CD4-positive, alpha-beta memory T cell (primary cell): ENCODE measurements at regions not wholly inside any gene's neighbourhood (a gene's known extent, or its start where the extent isn't known, plus 50 kb on each side); places are given as distances from the start of the nearest gene placed in this dataset.

Source experiments
- CTCF ChIA-PET: fragments of 350-600 bp; sonication (Branson Sonifier 250); formaldehyde crosslinking; loops from one replicate; lab custom pipeline; 2021; ENCODE audit warnings: inconsistent platforms; ENCODE audit not compliant: partially characterized antibody; lab: Charles Lee
- POLR2A ChIA-PET: fragments of 350-600 bp; sonication (Branson Sonifier 250); formaldehyde crosslinking; loops from one replicate; lab custom pipeline; 2021; ENCODE audit not compliant: partially characterized antibody; lab: Charles Lee
- DNase-seq, 5 donors: peaks; one replicate each; pipeline versions ENCODE4 v3.0.0 to v3.0.0-alpha.2; 2020 to 2022; ENCODE audit warnings: mixed read lengths in 1 of 5
- H3K27ac ChIP-seq: one replicate; pipeline ENCODE4 v1.7.0; 2013; ENCODE audit warnings: low read depth, low read length
- H3K27me3 ChIP-seq: 2 replicates; pipeline ENCODE4 v1.7.0; 2013; ENCODE audit warnings: mild to moderate bottlenecking, low read length, moderate library complexity; ENCODE audit not compliant: insufficient read depth
- H3K36me3 ChIP-seq: 2 replicates; pipeline ENCODE4 v1.7.0; 2013; ENCODE audit warnings: mild to moderate bottlenecking, low read length, moderate library complexity; ENCODE audit not compliant: insufficient read depth
- H3K4me1 ChIP-seq: 2 replicates; pipeline ENCODE4 v1.7.0; 2013; ENCODE audit warnings: mild to moderate bottlenecking, low read length, moderate library complexity; ENCODE audit not compliant: insufficient read depth
- H3K4me3 ChIP-seq, 2 donors: one replicate each; pipeline ENCODE4 v1.7.0; 2013; ENCODE audit warnings: low read length in 2 of 2, mild to moderate bottlenecking in 1 of 2
- H3K9me3 ChIP-seq, 2 donors: one replicate each; pipeline ENCODE4 v1.7.0; 2013; ENCODE audit warnings: low read length in 2 of 2, control low read depth in 1 of 2; ENCODE audit not compliant: control insufficient read depth in 1 of 2
- H3K27ac Mint-ChIP-seq, 7 donors: one replicate each; pipeline ENCODE4 v1.8.0; 2020 to 2021; ENCODE audit warnings: mixed read lengths in 7 of 7, mild to moderate bottlenecking in 6 of 7, inconsistent platforms in 3 of 7, moderate library complexity in 3 of 7
- H3K27me3 Mint-ChIP-seq, 2 donors: one replicate each; pipeline ENCODE4 v1.8.0; 2020 to 2021; ENCODE audit warnings: mixed read lengths in 2 of 2
- H3K36me3 Mint-ChIP-seq, 2 donors: one replicate each; pipeline ENCODE4 v1.8.0; 2020 to 2021; ENCODE audit warnings: mixed read lengths in 2 of 2, inconsistent platforms in 1 of 2, mild to moderate bottlenecking in 1 of 2
- H3K4me1 Mint-ChIP-seq, 4 donors: one replicate each; pipeline ENCODE4 v1.8.0; 2020 to 2021; ENCODE audit warnings: mixed read lengths in 4 of 4, mild to moderate bottlenecking in 1 of 4
- H3K4me3 Mint-ChIP-seq, 8 donors: one replicate each; pipeline ENCODE4 v1.8.0; 2020 to 2021; ENCODE audit warnings: mixed read lengths in 8 of 8, mild to moderate bottlenecking in 7 of 8, moderate library complexity in 6 of 8, inconsistent platforms in 3 of 8
- H3K9me3 Mint-ChIP-seq, 8 donors: one replicate each; pipeline ENCODE4 v1.8.0; 2020 to 2021; ENCODE audit warnings: mixed read lengths in 8 of 8, mild to moderate bottlenecking in 5 of 8, inconsistent platforms in 3 of 8, moderate library complexity in 1 of 8
- intact Hi-C: fragments of 100-400 bp; cut with micrococcal nuclease; formaldehyde crosslinking; loops from one replicate; pipeline ENCODE4 v1.15.1; 2023

DNA sequence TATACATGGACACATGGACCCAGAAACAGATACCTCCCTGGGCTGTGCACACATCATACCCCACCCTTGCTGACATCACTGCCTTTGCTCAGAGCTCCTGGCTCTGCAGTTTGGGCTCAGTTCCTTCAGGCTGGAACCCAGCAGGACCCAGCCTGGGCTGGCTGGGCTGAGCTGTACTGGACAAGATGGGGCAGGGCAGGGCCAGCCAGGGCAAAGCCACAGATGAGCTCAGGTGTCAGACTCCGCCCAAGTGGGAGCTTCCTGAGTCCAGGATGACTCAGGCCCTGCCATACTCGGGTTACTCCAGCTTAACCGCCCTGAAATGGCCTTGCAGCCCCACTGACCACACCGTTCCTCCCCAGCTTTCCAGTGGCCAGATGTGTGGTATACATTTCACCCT lies 284.9 kb downstream of the OSR1 start:
- no peaks in the 10 kb centered on the region for H3K36me3 ChIP-seq
- Mint-ChIP-seq H3K4me1 (no peaks in the 10 kb centered on the region), H3K4me3 (no peak overlapping the region), H3K27me3 (no peaks in the 10 kb centered on the region), H3K27ac (no peak overlapping the region), H3K36me3 (peaks cover 3 to 4% of the 10 kb centered on the region in 2 donors), H3K9me3 (peaks cover 0 to 5% (median 0%) of the 10 kb centered on the region in 8 donors)
- H3K27me3 ChIP-seq = no peaks in the 10 kb centered on the region
- DNase-seq = no peak
- ChIA-PET POLR2A (no interaction called here), CTCF (no interaction called here)
- no peak overlapping the region for H3K27ac ChIP-seq
- intact Hi-C loops = no loop called here
- no peak overlapping the region for H3K4me3 ChIP-seq
- no peaks in the 10 kb centered on the region for H3K9me3 ChIP-seq
- H3K4me1 ChIP-seq = no peaks in the 10 kb centered on the region

GRCh38 chr2:19072161-19072560 lies 286.3 kb downstream of the OSR1 start:
- DNase-seq = no peak
- ChIA-PET POLR2A (no interaction called here), CTCF (no interaction called here)
- no peaks in the 10 kb centered on the region for H3K27me3 Mint-ChIP-seq
- intact Hi-C loops = no loop called here
- H3K36me3 ChIP-seq = no peaks in the 10 kb centered on the region
- H3K27ac Mint-ChIP-seq = no peak overlapping the region
- no peaks in the 10 kb centered on the region for H3K4me1 Mint-ChIP-seq
- H3K9me3 Mint-ChIP-seq = peaks cover 0 to 3% (median 0%) of the 10 kb centered on the region in 8 donors
- H3K4me3 ChIP-seq = no peak overlapping the region
- no peaks in the 10 kb centered on the region for H3K4me1 ChIP-seq
- H3K9me3 ChIP-seq = no peaks in the 10 kb centered on the region
- no peak overlapping the region for H3K27ac ChIP-seq
- peaks cover 3 to 4% of the 10 kb centered on the region in 2 donors for H3K36me3 Mint-ChIP-seq
- no peak overlapping the region for H3K4me3 Mint-ChIP-seq
- H3K27me3 ChIP-seq = no peaks in the 10 kb centered on the region

GRCh38 chr2:19070886-19071285 lies 287.5 kb downstream of the OSR1 start:
- H3K27me3 ChIP-seq = no peaks in the 10 kb centered on the region
- no peaks in the 10 kb centered on the region for H3K9me3 Mint-ChIP-seq
- H3K27ac Mint-ChIP-seq = no peak overlapping the region
- H3K4me3 Mint-ChIP-seq = no peak overlapping the region
- no peak overlapping the region for H3K27ac ChIP-seq
- no peaks in the 10 kb centered on the region for H3K36me3 ChIP-seq
- intact Hi-C loops = no loop called here
- H3K4me1 Mint-ChIP-seq = no peaks in the 10 kb centered on the region
- DNase-seq = no peak
- H3K4me1 ChIP-seq = no peaks in the 10 kb centered on the region
- ChIA-PET CTCF (no interaction called here), POLR2A (no interaction called here)
- H3K9me3 ChIP-seq = no peaks in the 10 kb centered on the region
- H3K27me3 Mint-ChIP-seq = no peaks in the 10 kb centered on the region
- no peaks in the 10 kb centered on the region for H3K36me3 Mint-ChIP-seq
- no peak overlapping the region for H3K4me3 ChIP-seq

DNA sequence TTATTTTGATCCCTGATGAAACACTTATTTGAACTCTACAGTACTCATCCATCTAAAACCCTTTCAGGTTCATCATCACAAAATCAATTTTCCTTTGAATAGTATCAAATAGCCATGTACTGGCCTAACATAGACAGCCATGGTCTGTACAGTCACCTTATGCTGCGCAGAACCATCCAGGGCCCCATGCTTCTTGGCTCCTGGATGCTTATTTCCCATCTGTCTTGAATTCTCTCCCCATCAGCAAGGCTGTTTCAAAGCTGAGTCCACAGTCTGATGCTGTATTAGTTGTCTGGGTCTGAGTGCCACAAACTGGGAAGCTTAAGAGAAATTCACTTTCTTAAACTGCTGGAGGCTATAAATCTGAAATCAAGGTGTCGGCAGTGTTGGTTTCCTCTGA lies 290.2 kb downstream of the OSR1 start:
- no peak overlapping the region for H3K27ac ChIP-seq
- POLR2A ChIA-PET = no interaction called here
- Mint-ChIP-seq H3K27ac (no peak overlapping the region), H3K4me3 (no peak overlapping the region), H3K27me3 (no peaks in the 10 kb centered on the region), H3K4me1 (no peaks in the 10 kb centered on the region), H3K9me3 (no peaks in the 10 kb centered on the region), H3K36me3 (peaks cover 0 to 4% of the 10 kb centered on the region in 2 donors)
- no peaks in the 10 kb centered on the region for H3K36me3 ChIP-seq
- intact Hi-C loops = no loop called here
- no peaks in the 10 kb centered on the region for H3K27me3 ChIP-seq
- H3K9me3 ChIP-seq = no peaks in the 10 kb centered on the region
- no peak for DNase-seq
- no peak overlapping the region for H3K4me3 ChIP-seq
- no peaks in the 10 kb centered on the region for H3K4me1 ChIP-seq
- CTCF ChIA-PET = no interaction called here

DNA sequence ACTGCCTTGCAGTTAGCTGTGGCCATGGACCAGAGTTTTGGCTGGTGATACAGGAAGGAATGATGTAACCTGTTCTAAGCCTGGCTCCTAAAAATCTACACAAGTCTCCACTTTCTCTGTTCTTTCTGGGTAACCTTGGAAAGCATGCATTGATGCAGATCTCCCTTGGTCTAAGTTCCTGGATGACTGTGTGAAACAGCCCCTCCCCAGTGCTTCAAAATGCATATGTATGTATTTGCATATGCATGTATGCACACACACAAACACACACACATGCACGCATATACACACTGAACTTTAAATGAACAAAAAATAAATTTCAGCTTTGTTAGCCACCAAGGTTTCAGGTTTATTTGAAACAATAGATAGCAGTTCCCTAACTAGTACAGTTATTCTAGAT lies 296.1 kb downstream of the OSR1 start:
- ChIA-PET CTCF (no interaction called here), POLR2A (no interaction called here)
- no peak overlapping the region for H3K4me3 ChIP-seq
- no peak overlapping the region for H3K27ac ChIP-seq
- intact Hi-C loops = no loop called here
- Mint-ChIP-seq H3K4me3 (no peak overlapping the region), H3K27me3 (no peaks in the 10 kb centered on the region), H3K27ac (no peak overlapping the region), H3K9me3 (peaks cover 0 to 4% (median 0%) of the 10 kb centered on the region in 8 donors), H3K4me1 (peaks cover 0 to 5% (median under 1%) of the 10 kb centered on the region in 4 donors), H3K36me3 (peaks cover 0 to 4% of the 10 kb centered on the region in 2 donors)
- DNase-seq = no peak
- no peaks in the 10 kb centered on the region for H3K9me3 ChIP-seq
- H3K36me3 ChIP-seq = no peaks in the 10 kb centered on the region
- H3K4me1 ChIP-seq = no peaks in the 10 kb centered on the region
- H3K27me3 ChIP-seq = no peaks in the 10 kb centered on the region

DNA sequence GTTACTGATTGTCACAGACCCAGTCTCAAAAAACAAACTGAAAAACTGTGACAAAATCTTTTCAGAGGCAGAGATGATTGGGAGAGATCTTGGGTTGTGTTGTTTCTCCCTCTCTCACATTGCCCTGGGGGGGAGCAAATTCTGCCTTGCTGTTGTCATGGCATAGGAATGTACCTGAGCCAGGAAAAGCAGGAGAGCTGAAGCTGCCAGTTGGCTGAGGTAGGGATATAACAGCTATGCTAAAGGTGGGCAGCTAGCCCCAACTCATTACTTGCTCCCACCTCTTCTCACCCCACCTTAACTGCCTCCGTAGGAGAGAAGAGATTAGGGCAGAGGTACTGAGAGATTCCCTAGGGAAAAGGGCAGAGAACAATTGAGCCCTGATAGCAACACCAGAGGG lies 299.3 kb downstream of the OSR1 start:
- Mint-ChIP-seq H3K9me3 (peaks cover 0 to 6% (median 2%) of the 10 kb centered on the region in 8 donors), H3K27ac (no peak overlapping the region), H3K4me1 (peaks cover 0 to 5% (median under 1%) of the 10 kb centered on the region in 4 donors), H3K4me3 (no peak overlapping the region), H3K36me3 (peaks cover 0 to 4% of the 10 kb centered on the region in 2 donors), H3K27me3 (no peaks in the 10 kb centered on the region)
- no peaks in the 10 kb centered on the region for H3K9me3 ChIP-seq
- no peak overlapping the region for H3K4me3 ChIP-seq
- ChIA-PET CTCF (no interaction called here), POLR2A (no interaction called here)
- no peak overlapping the region for H3K27ac ChIP-seq
- intact Hi-C loops = no loop called here
- DNase-seq = no peak
- H3K27me3 ChIP-seq = no peaks in the 10 kb centered on the region
- no peaks in the 10 kb centered on the region for H3K4me1 ChIP-seq
- no peaks in the 10 kb centered on the region for H3K36me3 ChIP-seq

DNA sequence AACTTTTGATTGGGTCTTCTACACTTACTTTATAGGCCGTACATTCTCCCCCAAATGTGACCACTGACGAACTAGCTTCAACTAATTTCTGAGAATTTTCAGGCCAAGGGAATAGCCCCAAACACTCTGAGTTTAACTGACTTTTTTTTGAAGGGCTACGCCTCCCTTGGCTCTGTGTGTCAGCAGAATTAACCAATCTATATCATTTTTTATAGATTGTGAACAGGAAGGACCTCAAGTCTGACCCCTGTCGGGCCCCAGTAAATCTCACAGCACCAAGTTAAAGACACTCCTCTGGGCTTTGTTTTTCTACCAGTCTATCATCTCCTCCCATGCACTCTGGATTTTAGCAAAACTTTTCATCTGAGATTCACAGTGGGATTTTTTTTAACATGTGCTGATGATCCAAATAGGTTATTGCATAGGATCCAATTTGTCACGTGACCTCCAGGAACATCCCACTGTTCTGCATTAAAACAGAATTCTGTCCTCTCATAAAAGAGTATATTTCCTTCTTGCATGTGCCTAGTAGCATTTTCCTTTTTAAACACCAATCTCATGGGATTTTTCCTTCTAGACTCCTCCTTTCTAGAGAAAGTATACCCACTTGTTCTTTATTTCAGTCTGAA lies 307.1 kb downstream of the OSR1 start:
- no peaks in the 10 kb centered on the region for H3K4me1 Mint-ChIP-seq
- no peaks in the 10 kb centered on the region for H3K27me3 ChIP-seq
- H3K27ac Mint-ChIP-seq = no peak overlapping the region
- no peaks in the 10 kb centered on the region for H3K27me3 Mint-ChIP-seq
- H3K27ac ChIP-seq = no peak overlapping the region
- no peak for DNase-seq
- no peak overlapping the region for H3K4me3 ChIP-seq
- H3K36me3 Mint-ChIP-seq = no peaks in the 10 kb centered on the region
- H3K9me3 ChIP-seq = no peaks in the 10 kb centered on the region
- no peaks in the 10 kb centered on the region for H3K36me3 ChIP-seq
- H3K4me3 Mint-ChIP-seq = no peak overlapping the region
- CTCF ChIA-PET = no interaction called here
- no peaks in the 10 kb centered on the region for H3K4me1 ChIP-seq
- peaks cover 0 to 5% (median 1%) of the 10 kb centered on the region in 8 donors for H3K9me3 Mint-ChIP-seq
- POLR2A ChIA-PET = no interaction called here
- intact Hi-C loops = no loop called here

- Histone ChIP-seq H3K9me3 (no peaks in the 10 kb centered on the region), H3K27me3 (no peaks in the 10 kb centered on the region), H3K4me3 (no peak overlapping the region), H3K4me1 (no peaks in the 10 kb centered on the region), H3K36me3 (no peaks in the 10 kb centered on the region), H3K27ac (no peak overlapping the region)
- Mint-ChIP-seq H3K9me3 (peaks cover 0 to 4% (median 0%) of the 10 kb centered on the region in 8 donors), H3K27ac (no peak overlapping the region), H3K36me3 (no peaks in the 10 kb centered on the region), H3K27me3 (no peaks in the 10 kb centered on the region), H3K4me1 (no peaks in the 10 kb centered on the region), H3K4me3 (no peak overlapping the region)
- no peak for DNase-seq
- ChIA-PET POLR2A (no interaction called here), CTCF (no interaction called here)
- intact Hi-C loops = no loop called here
Measured at GRCh38 chr2:19050354-19050753, 308.1 kb downstream of the OSR1 start.
